CD4-positive, alpha-beta T cell treated with Interleukin-15 for 1 hour (primary cell): ENCODE measurements at regions not wholly inside any gene's neighbourhood (a gene's known extent, or its start where the extent isn't known, plus 50 kb on each side); places are given as distances from the start of the nearest gene placed in this dataset.
"Not testable (repeated sequence)": the region's sequence is repeated elsewhere in the genome, so short reads cannot be mapped to it uniquely, and the experiment has no call there.

ENCODE experiments used
- DNase-seq: peaks from one replicate; pipeline ENCODE4 v3.0.0-alpha.2; 2020

DNA sequence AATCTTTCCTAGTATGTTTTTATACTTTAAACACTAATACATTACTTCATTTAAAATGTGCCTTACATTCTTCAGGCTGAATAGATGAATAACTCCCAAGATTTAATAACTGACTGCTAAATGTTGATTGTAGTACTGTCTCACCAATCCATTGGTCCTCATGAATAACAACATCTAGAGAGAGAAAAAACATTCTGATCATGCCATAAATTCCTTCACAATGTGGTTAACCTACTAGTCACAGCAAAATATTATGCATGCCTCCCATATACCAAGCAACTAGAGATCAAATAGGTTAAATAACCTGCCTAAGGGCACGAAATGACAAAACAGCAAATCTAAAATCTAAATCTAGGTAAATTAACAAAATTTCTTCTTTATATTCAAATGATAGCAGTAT is 66.2 kb downstream of the SYT15 start:
- not testable (repeated sequence) for DNase-seq

- not testable (repeated sequence) for DNase-seq
These were observed 67.2 kb downstream of the SYT15 start for GRCh38 chr10:46646132-46646531.

DNA sequence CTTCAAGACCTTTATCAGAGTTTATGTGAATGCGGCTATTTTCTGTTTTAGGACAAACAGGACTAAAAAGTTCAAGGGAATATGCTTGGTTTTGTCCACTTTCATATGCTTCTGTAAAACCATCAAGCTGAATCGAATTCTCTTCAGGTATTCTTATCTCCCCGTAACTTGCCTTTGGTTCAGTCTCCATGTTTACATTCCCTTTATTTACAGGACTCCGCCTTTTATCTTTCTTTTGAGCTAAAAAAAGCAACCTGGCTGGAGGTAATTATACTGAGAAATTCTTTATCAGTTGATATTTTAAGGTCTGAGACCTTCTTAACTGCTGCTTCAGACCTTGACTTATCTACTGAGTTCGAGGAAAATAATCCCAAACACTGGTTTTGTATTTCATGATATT is 72.0 kb downstream of the SYT15 start:
- DNase-seq = not testable (repeated sequence)

DNA sequence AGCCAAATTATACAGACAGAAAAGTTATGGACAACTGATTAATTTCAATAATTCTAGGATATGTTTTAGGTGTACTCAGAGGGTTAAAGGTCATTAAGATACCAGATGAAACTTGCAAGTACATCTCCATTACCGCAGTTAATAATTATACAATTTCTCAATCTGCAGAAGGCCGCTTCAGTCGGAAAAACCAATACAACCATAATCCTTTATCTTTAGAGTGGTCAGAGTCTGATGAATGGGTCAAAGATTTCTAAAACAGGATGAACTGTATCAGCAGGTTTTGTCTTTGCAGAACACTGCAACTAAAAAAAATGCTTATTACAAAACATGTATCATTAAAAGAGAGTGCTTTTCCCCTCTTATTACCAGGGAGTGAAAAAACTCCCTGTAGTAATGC is 78.5 kb downstream of the SYT15 start:
- not testable (repeated sequence) for DNase-seq

DNA sequence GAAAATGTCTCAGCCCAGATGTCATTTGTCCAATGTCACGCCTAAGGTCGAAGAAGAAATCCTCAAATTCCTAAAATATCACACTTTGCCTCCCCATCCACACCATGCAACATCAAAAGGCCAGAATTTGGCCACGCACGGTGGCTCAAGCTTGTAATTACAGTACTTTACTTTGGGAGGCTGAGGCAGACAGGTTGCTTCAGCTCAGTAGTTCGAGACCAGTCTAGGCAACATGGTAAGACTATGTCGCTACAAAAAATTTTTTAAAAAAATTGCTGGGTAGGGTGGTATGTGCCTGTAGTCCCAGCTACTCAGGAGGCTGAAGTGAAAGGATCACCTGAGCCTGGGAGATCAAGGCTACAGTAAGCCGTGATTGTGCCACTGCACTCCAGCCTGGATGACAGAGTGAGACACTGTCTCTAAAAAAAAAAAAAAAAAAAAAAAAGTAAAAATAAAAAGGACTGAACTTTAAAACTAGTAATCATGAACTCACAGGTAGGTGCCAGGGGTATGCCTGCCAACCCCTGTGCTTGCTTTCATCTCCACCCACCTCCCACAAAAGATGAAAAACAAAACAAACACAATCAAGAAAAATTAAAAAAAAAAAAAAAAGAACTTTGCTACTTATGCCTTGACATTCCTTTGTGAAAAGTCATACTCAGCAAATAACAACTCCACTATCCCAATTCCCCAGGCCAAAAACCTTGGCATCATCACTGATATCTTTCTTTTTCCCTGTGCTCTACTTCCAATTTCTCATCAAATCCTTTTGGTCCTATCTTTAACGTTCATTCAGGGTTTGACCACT is 81.3 kb downstream of the SYT15 start:
- DNase-seq = not testable (repeated sequence)

- DNase-seq = not testable (repeated sequence)
These were observed 81.9 kb downstream of the SYT15 start for GRCh38 chr10:46660835-46661164.

DNA sequence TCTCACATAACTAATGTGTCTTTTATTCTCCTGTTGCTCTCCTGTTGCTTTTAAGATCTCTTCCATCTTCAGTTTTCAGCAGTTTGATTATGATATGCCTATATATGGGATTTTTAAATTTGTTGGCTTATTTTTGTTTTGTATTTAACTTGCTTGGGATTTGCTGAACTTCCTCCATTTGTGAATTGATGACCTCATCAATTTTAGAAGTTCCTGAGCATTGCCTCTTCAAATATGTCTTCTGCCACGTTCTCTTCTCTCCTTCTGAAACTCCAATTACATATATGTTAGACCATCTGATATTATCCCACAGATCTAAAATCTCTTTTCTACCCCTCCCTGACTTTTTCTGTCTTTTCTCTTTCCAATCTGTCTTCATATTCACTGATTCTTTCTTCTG is 86.6 kb downstream of the SYT15 start:
- not testable (repeated sequence) for DNase-seq

DNA sequence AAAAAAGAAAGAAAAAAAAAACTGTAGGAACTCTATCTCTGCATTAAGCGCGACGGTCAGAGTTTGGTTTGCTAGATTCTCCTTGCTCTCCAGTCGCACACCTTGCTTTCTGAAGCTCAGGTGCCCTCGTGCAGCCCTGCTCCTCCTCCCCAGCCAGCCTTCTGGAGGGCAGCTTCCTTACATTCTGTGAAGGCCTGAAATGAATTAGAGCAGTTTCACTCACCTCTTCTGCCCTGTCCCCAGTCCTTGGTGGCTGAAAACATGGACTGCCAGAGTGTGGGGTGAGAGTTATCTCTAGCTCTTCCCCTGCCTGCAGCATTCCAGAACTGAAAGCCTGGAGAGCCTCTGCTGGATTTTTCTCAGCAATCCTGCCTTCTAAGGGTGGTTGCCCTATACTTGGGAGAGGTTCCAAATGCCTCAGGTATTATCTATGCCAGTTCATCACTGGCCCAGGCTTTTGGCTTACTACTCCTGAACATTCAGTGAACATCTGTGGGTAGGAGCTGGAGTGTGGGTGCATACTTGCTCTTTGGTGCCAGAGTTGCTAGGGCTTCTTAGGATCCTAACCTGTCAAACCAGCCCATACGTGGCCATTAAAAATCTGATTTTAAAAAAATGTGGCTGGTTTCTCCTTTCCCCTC is 89.5 kb downstream of the SYT15 start:
- DNase-seq = not testable (repeated sequence)

DNA sequence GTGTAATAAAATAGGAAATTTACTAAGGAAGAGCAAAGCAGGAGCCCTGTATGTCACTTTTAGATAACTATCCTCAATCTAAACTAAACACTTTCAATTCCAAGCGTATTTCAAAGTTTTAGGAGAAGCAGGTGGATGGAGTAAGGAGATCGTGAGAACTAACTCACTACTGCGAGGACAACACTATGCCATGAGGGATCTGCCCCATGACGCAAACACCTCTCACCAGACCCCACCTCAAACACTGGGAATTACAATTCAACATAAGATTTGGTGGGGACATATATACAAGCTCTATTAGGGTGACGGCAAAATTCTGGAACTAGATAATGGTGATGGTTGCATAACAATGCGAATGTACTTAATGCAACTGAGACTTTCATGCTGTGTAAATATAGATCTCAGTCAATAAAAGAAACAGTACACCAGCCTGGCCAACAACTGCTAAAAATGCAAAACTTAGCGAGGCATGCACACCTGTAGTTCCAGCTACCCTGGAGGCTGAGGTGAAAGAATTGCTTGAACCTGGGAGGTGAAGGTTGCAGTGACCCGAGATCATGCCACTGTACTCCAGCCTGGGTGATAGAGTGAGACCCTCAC is 99.0 kb downstream of the SYT15 start:
- not testable (repeated sequence) for DNase-seq

DNA sequence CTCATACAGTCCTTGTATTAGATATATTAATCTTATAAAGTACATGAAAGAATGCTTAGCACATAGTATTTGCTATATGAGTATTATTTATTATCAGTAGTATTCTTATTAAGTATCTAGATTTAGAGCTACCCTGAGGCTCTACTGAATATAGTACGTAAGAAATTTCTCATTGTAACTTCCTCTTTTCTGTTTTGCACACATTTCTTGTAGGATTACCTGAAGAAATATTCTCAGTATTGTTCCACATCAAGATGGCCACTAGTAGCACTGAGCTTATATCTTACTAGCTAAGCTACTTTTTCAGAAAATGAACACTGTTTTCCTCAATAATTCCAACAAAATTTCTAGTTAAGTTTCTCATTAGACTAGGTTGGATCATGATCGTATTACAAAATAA is 112.5 kb downstream of the SYT15 start:
- not testable (repeated sequence) for DNase-seq

DNA sequence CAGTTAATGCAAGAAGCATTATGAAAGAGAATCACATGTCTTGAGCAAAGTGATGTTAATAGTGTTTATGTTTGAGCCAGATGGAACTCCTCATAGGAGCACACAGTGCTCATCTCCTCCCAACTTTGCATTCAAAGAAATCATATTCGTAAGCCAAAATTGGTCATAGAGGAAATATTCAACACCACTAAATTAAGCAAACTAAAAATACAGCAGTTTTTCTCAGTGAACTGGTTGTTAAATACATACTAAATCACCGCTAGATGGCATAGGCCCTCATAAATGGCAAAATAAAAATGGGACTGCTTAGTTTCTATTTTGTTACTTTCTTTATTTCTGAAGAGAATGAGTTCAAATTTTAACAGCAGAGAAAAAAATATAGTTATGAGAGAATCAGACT is 114.3 kb downstream of the SYT15 start:
- not testable (repeated sequence) for DNase-seq

DNA sequence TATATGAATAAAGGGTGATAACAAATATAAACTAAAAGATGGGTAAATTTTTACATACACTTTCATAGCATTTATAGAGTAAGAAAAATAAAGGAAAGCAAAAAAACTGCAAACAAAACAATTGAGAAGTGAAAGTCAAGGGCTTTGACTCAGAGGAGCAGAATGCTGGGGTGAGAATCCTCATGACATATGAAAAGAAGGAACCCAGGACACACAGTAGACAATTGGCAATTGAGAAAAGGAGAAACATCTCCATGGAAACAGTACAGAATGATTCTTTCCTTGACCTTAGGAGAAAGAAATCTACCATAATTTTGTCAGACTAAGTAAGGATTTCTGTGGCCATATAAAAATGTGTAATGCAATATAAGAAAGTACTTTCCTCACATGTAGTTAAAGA is 138.3 kb downstream of the SYT15 start:
- not testable (repeated sequence) for DNase-seq

DNA sequence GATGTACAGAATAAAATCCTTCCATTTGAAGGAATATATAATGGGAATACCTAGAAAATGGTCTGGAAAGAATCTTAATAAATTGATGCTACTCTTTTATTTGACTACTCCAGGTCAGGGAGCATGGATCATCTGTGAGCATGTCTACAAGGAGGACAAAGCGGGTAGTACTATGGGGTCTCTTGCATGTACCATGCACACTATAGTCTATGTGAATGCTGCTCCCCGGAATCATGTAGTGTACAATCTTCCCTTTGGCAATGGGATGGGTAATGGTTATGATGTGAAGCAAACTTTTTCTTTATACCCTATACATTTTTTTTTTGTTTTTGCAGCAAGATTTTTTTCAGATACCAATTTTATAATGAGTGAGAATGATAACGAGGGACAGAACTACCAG is 139.1 kb downstream of the SYT15 start:
- not testable (repeated sequence) for DNase-seq

DNA sequence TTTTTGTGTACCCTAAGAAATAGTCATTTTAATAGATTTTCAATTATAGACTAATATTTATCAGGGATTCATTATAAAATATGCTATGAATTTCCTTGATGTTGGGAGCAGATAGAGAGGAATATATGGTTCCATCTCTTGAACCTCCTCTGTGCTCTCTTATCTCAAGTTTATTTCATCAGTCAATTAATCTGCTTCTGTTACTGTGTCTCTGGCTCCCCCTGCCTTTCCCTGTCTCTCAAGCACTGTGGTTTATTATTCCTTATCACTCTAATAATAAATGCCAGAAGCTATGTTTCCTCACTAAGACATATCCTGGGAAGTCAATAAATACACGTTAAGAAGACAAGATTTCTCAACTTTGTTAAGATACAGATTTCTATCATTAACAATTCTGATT is 141.5 kb downstream of the SYT15 start:
- DNase-seq = not testable (repeated sequence)

DNA sequence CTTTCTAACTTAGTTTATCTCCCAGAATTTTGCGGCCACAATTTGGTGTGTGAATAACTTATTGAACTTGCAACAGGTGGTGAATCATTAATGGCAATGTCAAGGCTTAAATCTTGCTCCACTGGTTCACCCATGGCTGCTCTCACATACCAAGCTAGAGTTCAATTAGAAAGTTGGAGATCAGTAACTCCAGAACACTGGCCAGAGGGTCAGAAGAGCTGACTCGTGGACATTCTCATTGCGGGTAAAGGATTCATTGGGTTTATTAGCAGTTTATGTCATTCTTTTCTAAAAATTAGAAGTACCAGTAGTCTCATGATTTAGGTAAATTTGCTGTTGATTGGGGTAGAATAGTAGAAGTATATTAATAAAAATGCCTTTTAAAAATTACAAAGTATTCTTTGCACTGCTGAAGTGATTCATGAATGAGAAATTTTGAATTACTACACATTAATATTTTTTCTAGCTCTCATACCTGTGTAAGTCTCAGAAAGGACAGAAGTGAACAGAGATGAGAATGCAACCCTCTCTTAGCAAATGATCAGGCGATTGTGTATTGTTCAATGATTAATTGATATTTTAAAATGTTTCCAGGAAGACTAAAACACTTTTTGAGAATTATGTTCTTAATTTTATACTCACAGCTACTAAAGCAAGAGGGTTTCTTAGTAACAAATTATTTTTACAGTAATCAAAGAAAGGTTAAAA is 142.0 kb downstream of the SYT15 start:
- DNase-seq = not testable (repeated sequence)

DNA sequence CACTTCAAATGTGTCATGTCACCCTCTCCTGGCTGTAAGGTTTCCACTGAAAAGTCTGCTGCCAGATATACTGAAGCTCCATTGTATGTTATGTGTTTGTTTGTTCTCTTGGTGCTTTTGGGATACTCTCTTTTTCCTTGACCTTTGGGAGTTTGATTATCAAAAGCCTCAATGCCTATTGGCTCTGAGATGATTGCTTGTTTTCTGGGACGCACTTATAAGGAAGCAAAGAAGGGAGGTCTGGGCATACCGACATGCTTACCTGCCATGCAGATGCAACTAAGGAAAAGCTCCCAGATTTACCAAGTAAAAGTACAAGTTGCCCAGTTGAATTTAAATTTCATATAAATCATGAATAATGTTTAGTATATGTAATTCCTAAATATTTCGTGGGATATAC is 145.3 kb downstream of the SYT15 start:
- not testable (repeated sequence) for DNase-seq

DNA sequence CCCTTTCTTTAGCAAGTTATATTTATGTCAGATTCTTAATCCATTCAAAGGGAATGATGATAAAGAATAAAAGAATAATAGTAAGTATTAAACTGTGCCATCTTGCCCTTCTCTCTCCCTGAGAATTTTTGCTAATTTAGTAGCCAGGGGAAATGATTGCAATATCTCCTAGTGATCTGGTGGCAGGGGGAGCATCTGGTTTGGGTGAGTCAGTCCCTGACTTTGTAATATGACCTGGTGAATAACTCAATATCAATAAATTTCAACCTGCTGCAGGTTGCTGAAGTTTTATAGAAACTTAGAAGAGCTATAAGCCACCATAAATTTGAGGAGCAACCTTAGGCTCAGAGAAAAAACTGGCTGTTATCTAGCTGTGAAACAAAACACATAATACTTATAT is 149.4 kb downstream of the SYT15 start:
- not testable (repeated sequence) for DNase-seq

GRCh38 chr10:46730729-46731128 is 151.8 kb downstream of the SYT15 start:
- not testable (repeated sequence) for DNase-seq

- not testable (repeated sequence) for DNase-seq
These were observed 154.8 kb downstream of the SYT15 start for GRCh38 chr10:46733635-46734261.

GRCh38 chr10:46734262-46734642 is 155.3 kb downstream of the SYT15 start:
- DNase-seq = not testable (repeated sequence)

- DNase-seq = not testable (repeated sequence)
These were observed 161.0 kb downstream of the SYT15 start for GRCh38 chr10:46739919-46740318.

DNA sequence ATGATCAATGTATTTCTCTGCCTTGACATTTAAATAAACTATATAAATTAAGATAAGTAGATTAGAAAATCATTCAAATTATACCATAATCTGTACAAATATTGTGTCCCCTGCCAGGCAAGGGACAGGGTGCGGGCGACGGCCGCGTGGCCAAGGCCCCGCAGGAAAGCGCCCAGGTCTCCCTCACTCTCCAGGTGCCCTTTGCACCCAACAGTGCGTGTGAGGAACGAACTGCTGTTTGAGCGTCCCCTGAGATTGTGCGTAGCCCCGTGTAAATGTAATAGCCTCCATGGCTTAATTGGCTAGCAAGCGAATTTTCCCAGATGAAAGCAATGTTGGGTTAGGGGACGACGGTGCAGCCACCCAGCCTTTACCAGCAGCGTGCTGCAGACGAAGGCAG is 161.4 kb downstream of the SYT15 start:
- not testable (repeated sequence) for DNase-seq

DNA sequence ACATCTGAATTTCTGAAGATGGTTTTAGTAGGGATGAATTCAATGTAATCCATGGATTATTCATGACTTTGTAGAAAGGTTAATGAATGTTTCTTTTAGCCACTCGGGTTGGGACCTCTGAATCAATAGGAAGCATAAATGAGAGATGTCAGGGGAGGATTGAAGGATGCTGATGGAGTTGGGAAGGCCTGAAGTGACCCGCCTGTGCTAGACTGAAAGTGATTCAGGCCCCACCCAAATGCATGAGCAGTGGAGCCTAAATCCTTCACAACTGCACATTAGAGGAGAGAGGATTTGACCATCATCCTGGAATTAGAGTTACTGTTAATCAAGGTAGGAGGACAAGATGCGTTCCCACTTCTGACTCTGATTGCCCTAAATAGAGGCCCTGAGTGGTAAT is 162.2 kb upstream of the PTPN20 start:
- not testable (repeated sequence) for DNase-seq
